SK-N-SH (cell line): ENCODE measurements at regions not wholly inside any gene's neighbourhood (a gene's known extent, or its start where the extent isn't known, plus 50 kb on each side); places are given as distances from the start of the nearest gene placed in this dataset.

Experiments
- CTCF ChIA-PET: fragments of 300-600, 350-600 bp; formaldehyde crosslinking; extraction: SDS; loops from one replicate; lab custom pipeline; 2021; lab: Yijun Ruan, JAX
- POLR2A ChIA-PET: fragments of 350-600 bp; sonication (Branson Sonifier 250); formaldehyde crosslinking; extraction: SDS; loops from one replicate; lab custom pipeline; 2020; ENCODE audit warnings: antibody characterized with exemption, inconsistent platforms; lab: Yijun Ruan, JAX
- DNase-seq: peaks from one replicate; pipeline ENCODE4 v3.0.0; 2012
- H2AFZ ChIP-seq: fragments of 200-600 bp; sonication (generic); 2 replicates; pipeline ENCODE4 v1.8.1; 2016; ENCODE audit warnings: antibody characterized with exemption, mild to moderate bottlenecking, low read depth
- H3F3A ChIP-seq: fragments of 200-600 bp; sonication (generic); replicated peaks from 2 replicates; pipeline ENCODE3; 2016; ENCODE audit warnings: antibody characterized with exemption, mild to moderate bottlenecking; ENCODE audit not compliant: insufficient read depth
- H3K27ac ChIP-seq, 2 experiments: fragments of 200-500 bp in 1 of 2; fragments of 200-600 bp in 1 of 2; sonication (Bioruptor generic) in 1 of 2; sonication (generic), shearing (Covaris generic) in 1 of 2; 2 replicates each; pipeline versions ENCODE4 v1.5.1 to v1.6.1; 2014 to 2016; ENCODE audit warnings: low read depth in 2 of 2, inconsistent platforms in 1 of 2, low read length in 1 of 2, mild to moderate bottlenecking in 1 of 2, mixed read lengths in 1 of 2
- H3K27me3 ChIP-seq: fragments of 200-600 bp; sonication (generic), shearing (Covaris generic); 2 replicates; pipeline ENCODE4 v1.6.1; 2016; ENCODE audit warnings: mixed run types; ENCODE audit not compliant: insufficient read depth
- H3K36me3 ChIP-seq, 2 experiments: fragments of 200-500 bp in 1 of 2; fragments of 200-600 bp in 1 of 2; sonication (Bioruptor generic) in 1 of 2; sonication (generic) in 1 of 2; replicated peaks in 1 of 2; 2 replicates each; pipeline versions ENCODE3 to v1.5.1; 2014 to 2016; ENCODE audit warnings: low read length in 1 of 2, mild to moderate bottlenecking in 1 of 2; ENCODE audit not compliant: insufficient read depth in 2 of 2, control insufficient read depth in 1 of 2
- H3K4me1 ChIP-seq, 2 experiments: fragments of 200-500 bp in 1 of 2; fragments of 200-600 bp in 1 of 2; sonication (Bioruptor generic) in 1 of 2; sonication (generic), shearing (Covaris generic) in 1 of 2; 2 replicates each; pipeline versions ENCODE4 v1.5.1 to v1.6.1; 2014 to 2016; ENCODE audit warnings: low read depth in 1 of 2, low read length in 1 of 2, mixed run types in 1 of 2; ENCODE audit not compliant: insufficient read depth in 2 of 2, control insufficient read depth in 1 of 2
- H3K4me2 ChIP-seq: fragments of 200-600 bp; sonication (generic), shearing (Covaris generic); 2 replicates; pipeline ENCODE4 v1.6.1; 2017; ENCODE audit warnings: mixed run types
- H3K4me3 ChIP-seq, 2 experiments: fragments of 200-500 bp in 1 of 2; fragments of 200-600 bp in 1 of 2; sonication (Bioruptor generic) in 1 of 2; sonication (generic), shearing (Covaris generic) in 1 of 2; 2 replicates each; pipeline versions ENCODE4 v1.5.1 to v1.8.1; 2014 to 2016; ENCODE audit warnings: low read depth in 2 of 2, inconsistent platforms in 1 of 2, low read length in 1 of 2, mild to moderate bottlenecking in 1 of 2, mixed read lengths in 1 of 2, moderate library complexity in 1 of 2
- H3K79me2 ChIP-seq: fragments of 200-600 bp; sonication (generic); 2 replicates; pipeline ENCODE4 v1.8.1; 2017; ENCODE audit warnings: mild to moderate bottlenecking; ENCODE audit not compliant: insufficient read depth
- H3K9ac ChIP-seq: fragments of 200-600 bp; sonication (generic); 2 replicates; pipeline ENCODE4 v1.6.1; 2017; ENCODE audit warnings: mixed run types
- H3K9me2 ChIP-seq: fragments of 200-600 bp; sonication (generic); 2 replicates; pipeline ENCODE4 v1.6.1; 2017; ENCODE audit warnings: mixed run types
- H3K9me3 ChIP-seq: fragments of 200-600 bp; sonication (generic); 2 replicates; pipeline ENCODE4 v1.6.1; 2017; ENCODE audit warnings: mixed run types, mild to moderate bottlenecking, moderate library complexity
- H4K20me1 ChIP-seq: fragments of 200-600 bp; sonication (generic); 2 replicates; pipeline ENCODE4 v1.6.1; 2017; ENCODE audit warnings: mild to moderate bottlenecking, mixed run types; ENCODE audit not compliant: insufficient read depth
- ELF1 ChIP-seq: IDR thresholded peaks from 2 replicates; pipeline ENCODE4 v1.4.0; 2012
- EP300 ChIP-seq, 2 experiments: IDR thresholded peaks; 2 replicates each; pipeline versions ENCODE4 v1.4.0 to v1.6.1; 2012; ENCODE audit warnings: borderline replicate concordance in 1 of 2, low read depth in 1 of 2, low read length in 1 of 2
- FOSL2 ChIP-seq: IDR thresholded peaks from 2 replicates; pipeline ENCODE4 v1.4.0; 2012; ENCODE audit warnings: low read depth, mild to moderate bottlenecking, moderate library complexity, borderline replicate concordance
- GATA2 ChIP-seq: sonication (generic); formaldehyde crosslinking; IDR thresholded peaks from 2 replicates; pipeline ENCODE4 v1.5.0; 2020; ENCODE audit warnings: mild to moderate bottlenecking, missing genetic modification reagents
- MEF2A ChIP-seq: IDR thresholded peaks from 2 replicates; pipeline ENCODE4 v1.4.0; 2012; ENCODE audit warnings: low read depth, borderline replicate concordance
- MXI1 ChIP-seq: IDR thresholded peaks from 2 replicates; pipeline ENCODE4 v1.6.1; 2012; ENCODE audit warnings: mild to moderate bottlenecking, low read depth, low read length, improper control_type of control experiment
- NFIC ChIP-seq: IDR thresholded peaks from 2 replicates; pipeline ENCODE4 v1.4.0; 2012; ENCODE audit warnings: borderline replicate concordance
- NRF1 ChIP-seq: IDR thresholded peaks from 2 replicates; pipeline ENCODE4 v1.6.1; 2012; ENCODE audit warnings: low read depth, mild to moderate bottlenecking, low read length
- POLR2AphosphoS5 ChIP-seq: IDR thresholded peaks from 2 replicates; pipeline ENCODE4 v1.6.1; 2012; ENCODE audit warnings: low read depth, low read length
- RFX5 ChIP-seq: IDR thresholded peaks from 2 replicates; pipeline ENCODE4 v1.6.1; 2012; ENCODE audit warnings: mild to moderate bottlenecking, improper control_type of control experiment, low read length
- RXRA ChIP-seq: IDR thresholded peaks from 2 replicates; pipeline ENCODE4 v1.4.0; 2012; ENCODE audit warnings: low read depth, mild to moderate bottlenecking, borderline replicate concordance
- WGBS: methylation state at CpG from one replicate; pipeline ENCODE4 v1.1.6; 2017; ENCODE audit warnings: low lambda C conversion rate; 5-methylcytosine and 5-hydroxymethylcytosine counted together
- TF ChIP-seq, protein P1 (sequence below): IDR thresholded peaks from 2 replicates; pipeline ENCODE4; 2012
- TF ChIP-seq, protein P2 (sequence below): IDR thresholded peaks from 2 replicates; pipeline ENCODE4 v1.4.0; 2012; ENCODE audit warnings: low read depth, borderline replicate concordance
- TF ChIP-seq, protein P3 (sequence below): IDR thresholded peaks from 2 replicates; pipeline ENCODE4 v1.6.1; 2012; ENCODE audit warnings: mild to moderate bottlenecking, low read depth, low read length, moderate library complexity

DNA sequence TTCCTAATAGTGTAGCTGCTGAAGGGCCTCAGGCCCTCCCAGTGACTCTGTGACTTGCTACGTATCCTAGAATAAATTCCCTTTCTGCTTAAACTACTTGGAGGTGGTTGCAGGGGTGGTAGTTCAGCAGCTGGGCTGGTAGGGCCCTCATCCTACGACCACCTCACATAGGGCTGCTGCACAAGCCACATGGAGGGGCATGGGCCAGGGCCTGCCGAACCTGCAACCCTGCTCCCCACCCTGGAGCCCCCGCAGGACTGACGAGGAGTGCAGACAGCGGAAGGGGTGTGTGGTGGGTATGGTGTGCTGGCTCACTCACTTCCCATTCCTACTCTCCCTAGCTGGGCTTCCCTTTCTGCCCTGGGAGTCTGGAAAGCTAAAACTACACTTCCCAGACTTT is 56.2 kb upstream of the MLN start:
- CTCF ChIA-PET: interaction anchor here (0.6 to 1.9 kb wide), 3 partner anchors 82 to 303 kb away, joined by 3 to 6 read pairs (median 3); no protein-coding TSS in a partner anchor
- WGBS: 77% methylated on average over 6 of the region's 6 CpGs
- no peaks in the 10 kb centered on the region; the same call in 1 of the 2 replicates for H3K27me3 ChIP-seq

DNA sequence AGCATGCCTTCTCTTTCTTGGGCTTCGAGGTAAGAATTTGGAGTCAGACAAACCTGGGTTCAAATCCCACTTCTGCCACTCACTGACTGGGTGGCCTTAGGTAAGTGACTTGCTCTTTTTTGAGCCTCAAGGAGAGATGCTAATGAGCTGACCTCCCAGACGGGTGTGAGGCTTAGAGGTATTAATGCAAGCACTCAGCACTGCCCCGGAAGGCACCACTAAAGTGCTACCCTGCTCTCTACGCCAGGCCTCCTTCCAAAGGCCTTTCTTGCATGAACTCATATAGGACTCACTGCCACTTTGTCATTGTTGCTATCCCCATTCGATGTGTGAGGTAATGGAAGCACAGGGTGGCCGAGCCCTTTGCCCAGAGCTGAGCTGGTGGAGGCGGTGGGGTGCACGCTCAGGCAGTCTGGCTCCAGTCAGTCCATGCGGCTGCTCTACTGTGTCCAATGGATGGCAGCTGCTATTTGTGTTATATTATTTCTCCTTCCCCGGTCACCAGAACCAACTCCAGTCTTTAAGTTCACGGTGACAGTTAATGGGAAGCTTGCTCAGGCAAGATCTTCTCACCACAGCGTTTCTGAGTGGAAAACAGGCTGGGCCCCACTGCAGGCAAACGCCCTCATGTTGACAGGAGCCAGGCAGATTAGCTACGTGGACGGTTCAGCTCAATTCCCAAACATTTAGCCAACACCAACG is 55.2 kb upstream of the MLN start:
- Histone ChIP-seq H3K79me2 (no peaks in the 10 kb centered on the region), H3K9me3 (no peaks in the 10 kb centered on the region), H3K4me3 (no peak overlapping the region), H4K20me1 (no peaks in the 10 kb centered on the region), H3K27ac (no peak overlapping the region), H3K9ac (no peak overlapping the region), H3F3A (no peaks in the 10 kb centered on the region), H2AFZ (no peak overlapping the region), H3K4me1 (peaks cover 0 to 7% of the 10 kb centered on the region in 2 experiments; a peak in 1 of 4 replicates), H3K4me2 (no peak overlapping the region), H3K27me3 (no peaks in the 10 kb centered on the region; the same call in 1 of the 2 replicates), H3K9me2 (no peaks in the 10 kb centered on the region), H3K36me3 (no peaks in the 10 kb centered on the region)
- TF ChIP-seq, protein P1, sequence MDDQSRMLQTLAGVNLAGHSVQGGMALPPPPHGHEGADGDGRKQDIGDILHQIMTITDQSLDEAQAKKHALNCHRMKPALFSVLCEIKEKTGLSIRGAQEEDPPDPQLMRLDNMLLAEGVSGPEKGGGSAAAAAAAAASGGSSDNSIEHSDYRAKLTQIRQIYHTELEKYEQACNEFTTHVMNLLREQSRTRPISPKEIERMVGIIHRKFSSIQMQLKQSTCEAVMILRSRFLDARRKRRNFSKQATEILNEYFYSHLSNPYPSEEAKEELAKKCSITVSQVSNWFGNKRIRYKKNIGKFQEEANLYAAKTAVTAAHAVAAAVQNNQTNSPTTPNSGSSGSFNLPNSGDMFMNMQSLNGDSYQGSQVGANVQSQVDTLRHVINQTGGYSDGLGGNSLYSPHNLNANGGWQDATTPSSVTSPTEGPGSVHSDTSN: no peak
- no peak for TF ChIP-seq RXRA
- TF ChIP-seq, protein P2, sequence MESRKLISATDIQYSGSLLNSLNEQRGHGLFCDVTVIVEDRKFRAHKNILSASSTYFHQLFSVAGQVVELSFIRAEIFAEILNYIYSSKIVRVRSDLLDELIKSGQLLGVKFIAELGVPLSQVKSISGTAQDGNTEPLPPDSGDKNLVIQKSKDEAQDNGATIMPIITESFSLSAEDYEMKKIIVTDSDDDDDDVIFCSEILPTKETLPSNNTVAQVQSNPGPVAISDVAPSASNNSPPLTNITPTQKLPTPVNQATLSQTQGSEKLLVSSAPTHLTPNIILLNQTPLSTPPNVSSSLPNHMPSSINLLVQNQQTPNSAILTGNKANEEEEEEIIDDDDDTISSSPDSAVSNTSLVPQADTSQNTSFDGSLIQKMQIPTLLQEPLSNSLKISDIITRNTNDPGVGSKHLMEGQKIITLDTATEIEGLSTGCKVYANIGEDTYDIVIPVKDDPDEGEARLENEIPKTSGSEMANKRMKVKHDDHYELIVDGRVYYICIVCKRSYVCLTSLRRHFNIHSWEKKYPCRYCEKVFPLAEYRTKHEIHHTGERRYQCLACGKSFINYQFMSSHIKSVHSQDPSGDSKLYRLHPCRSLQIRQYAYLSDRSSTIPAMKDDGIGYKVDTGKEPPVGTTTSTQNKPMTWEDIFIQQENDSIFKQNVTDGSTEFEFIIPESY: no peak
- TF ChIP-seq NRF1: no peak
- TF ChIP-seq, protein P3, sequence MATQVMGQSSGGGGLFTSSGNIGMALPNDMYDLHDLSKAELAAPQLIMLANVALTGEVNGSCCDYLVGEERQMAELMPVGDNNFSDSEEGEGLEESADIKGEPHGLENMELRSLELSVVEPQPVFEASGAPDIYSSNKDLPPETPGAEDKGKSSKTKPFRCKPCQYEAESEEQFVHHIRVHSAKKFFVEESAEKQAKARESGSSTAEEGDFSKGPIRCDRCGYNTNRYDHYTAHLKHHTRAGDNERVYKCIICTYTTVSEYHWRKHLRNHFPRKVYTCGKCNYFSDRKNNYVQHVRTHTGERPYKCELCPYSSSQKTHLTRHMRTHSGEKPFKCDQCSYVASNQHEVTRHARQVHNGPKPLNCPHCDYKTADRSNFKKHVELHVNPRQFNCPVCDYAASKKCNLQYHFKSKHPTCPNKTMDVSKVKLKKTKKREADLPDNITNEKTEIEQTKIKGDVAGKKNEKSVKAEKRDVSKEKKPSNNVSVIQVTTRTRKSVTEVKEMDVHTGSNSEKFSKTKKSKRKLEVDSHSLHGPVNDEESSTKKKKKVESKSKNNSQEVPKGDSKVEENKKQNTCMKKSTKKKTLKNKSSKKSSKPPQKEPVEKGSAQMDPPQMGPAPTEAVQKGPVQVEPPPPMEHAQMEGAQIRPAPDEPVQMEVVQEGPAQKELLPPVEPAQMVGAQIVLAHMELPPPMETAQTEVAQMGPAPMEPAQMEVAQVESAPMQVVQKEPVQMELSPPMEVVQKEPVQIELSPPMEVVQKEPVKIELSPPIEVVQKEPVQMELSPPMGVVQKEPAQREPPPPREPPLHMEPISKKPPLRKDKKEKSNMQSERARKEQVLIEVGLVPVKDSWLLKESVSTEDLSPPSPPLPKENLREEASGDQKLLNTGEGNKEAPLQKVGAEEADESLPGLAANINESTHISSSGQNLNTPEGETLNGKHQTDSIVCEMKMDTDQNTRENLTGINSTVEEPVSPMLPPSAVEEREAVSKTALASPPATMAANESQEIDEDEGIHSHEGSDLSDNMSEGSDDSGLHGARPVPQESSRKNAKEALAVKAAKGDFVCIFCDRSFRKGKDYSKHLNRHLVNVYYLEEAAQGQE: no peak
- TF ChIP-seq MEF2A: no peak
- 79% methylated on average over 15 of the region's 16 CpGs for WGBS
- ChIA-PET POLR2A (no interaction called here), CTCF (interaction anchor here (0.6 to 1.3 kb wide), 4 partner anchors 9 to 169 kb away, joined by 3 to 6 read pairs (median 3); no protein-coding TSS in a partner anchor)
- DNase-seq: no peak

More for the DNA sequence above, 56.2 kb upstream of the MLN start:
- Histone ChIP-seq H3K4me1 (peaks cover 0 to 7% of the 10 kb centered on the region in 2 experiments; a peak in 1 of 4 replicates), H3K79me2 (no peaks in the 10 kb centered on the region), H3K9ac (no peak overlapping the region), H3K9me2 (no peaks in the 10 kb centered on the region), H4K20me1 (no peaks in the 10 kb centered on the region), H3K4me3 (no peak overlapping the region), H3K4me2 (no peak overlapping the region), H3K9me3 (no peaks in the 10 kb centered on the region), H3K27ac (no peak overlapping the region), H3K36me3 (no peaks in the 10 kb centered on the region), H3F3A (no peaks in the 10 kb centered on the region), H2AFZ (no peak overlapping the region)
- POLR2A ChIA-PET: no interaction called here
- no peak for TF ChIP-seq GATA2 (CRISPR knock-in tag)
- no peak for TF ChIP-seq ELF1
- no peak for TF ChIP-seq EP300 (IDR thresholded peaks at IDR 0.05; ENCODE audit: borderline replicate concordance in 1 of 2, low read depth in 1 of 2, low read length in 1 of 2)
- TF ChIP-seq, protein P2: no peak
- no peak for TF ChIP-seq POLR2AphosphoS5
- no peak for TF ChIP-seq RFX5
- no peak for TF ChIP-seq MXI1
- TF ChIP-seq FOSL2: no peak
- TF ChIP-seq NFIC: no peak
- TF ChIP-seq RXRA: no peak
- no peak for DNase-seq
